COLO829 (cell line): ENCODE measurements at regions not wholly inside any gene's neighbourhood (a gene's known extent, or its start where the extent isn't known, plus 50 kb on each side); places are given as distances from the start of the nearest gene placed in this dataset.
"Not testable (repeated sequence)": the region's sequence is repeated elsewhere in the genome, so short reads cannot be mapped to it uniquely, and the experiment has no call there.

Source experiments
- DNase-seq: peaks from one replicate; pipeline ENCODE4 v3.0.0; 2012; ENCODE audit warnings: low spot score

DNA sequence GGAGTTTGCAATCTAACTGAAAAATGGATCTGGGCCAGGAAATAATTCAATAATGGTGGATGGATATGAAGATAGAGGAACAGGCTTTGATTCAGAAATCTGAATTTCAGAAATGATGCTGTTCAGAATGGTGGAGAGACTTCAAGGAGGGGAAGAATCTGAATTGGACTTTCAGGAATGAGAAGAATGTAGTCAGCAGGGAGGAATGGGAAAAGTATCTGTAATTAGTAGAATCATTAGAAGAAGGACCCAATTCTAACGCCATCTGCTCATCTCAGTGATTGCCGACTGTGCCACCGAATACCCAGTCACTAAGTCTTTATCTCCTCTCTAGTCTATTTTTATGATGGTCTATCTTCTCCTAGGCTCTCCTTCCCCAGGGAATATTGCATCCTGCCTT, 363.2 kb downstream of the GALC start:
- no peak for DNase-seq

DNA sequence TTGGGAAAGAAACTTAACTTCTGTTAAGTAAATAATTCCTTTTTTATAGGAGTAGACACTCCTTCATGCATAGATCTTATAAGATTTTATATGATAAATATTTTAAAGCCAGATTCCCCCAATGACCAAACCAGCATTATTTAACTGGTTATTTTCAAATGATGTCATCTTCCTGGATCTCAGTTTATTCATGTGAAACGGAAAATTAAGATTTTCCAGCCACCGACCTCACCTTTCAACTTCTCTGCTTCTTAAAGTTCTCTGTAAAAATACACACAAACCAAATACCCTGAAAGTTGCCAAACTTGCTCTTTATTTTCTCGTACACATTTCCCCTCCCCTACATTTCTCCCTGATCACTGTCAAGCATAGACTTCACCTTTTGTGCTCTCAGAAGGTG, 364.2 kb downstream of the GALC start:
- no peak for DNase-seq

DNA sequence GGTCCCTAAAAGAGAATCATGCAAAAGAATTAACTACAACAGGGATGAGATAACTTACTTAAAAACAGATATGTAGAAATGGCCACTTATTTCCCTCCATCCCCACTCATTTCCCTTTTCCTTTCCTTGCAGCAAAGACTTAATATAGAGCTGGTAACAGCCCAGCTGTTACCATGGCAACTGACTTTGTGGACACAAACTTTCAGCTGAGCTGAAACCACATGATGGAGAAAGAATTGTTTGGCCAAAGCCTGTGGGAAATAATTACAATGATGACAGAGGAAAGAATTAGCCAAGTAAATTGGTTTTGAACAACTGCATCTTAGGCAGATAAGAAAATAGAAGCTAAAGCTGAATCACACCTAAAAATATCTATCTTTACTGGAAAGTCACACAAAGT, 364.9 kb downstream of the GALC start:
- peak; percentile 26 for DNase-seq

DNA sequence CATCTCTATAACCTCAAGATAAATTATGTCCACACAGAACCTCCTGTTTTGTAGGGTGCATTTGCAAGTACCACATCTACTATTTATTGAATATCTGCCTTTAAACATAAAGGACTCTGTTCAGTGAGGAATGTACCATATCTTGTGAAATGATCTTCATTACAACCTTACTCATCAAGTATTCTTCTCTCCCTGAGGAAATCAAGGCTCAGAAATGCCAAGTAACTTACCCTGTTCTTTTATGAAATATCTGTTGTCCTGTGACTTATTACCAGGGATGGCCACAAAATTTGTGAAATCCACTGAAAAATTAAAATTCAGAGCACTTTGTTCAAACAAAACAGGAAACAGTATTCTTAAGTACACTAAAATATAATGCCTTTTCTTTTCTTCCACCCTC, 366.7 kb downstream of the GALC start:
- DNase-seq, result no peak

DNA sequence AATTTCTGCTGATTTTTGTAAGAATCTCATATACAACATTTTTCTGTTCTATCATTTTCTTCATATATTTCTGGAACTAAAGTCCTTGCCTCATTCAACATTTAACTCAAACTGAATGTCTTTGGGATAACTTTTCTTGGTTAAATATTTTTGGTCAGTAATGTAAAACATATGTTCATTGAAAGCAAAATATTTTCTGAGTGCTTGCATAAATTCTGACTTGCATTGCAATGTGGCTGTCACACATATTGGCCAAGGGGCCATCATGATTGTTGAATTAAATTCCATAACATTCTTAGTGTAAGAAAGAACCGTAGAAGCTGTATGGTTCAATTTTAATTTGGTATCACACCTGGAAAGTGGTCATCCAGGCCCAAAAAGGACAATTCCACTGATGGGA, 369.4 kb downstream of the GALC start:
- no peak for DNase-seq

DNA sequence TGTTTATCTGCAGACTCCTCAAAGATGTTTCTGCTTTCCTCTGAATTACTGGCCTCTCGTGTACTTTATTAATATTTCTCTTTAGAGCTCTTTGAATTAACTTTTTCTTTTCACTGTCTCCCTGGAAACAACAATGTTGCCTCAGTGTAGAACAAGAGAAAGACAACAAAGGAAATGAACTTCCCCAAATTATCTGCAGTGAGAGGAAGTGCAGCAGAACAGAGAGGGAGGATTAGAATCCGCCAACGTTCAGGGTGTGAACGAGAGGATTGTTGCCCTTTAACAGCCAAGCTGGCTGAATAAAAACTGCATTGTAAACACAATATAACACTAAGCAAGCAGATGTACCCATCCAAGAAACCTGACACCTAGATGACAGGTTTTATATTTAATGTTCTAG, 375.9 kb downstream of the GALC start:
- no peak for DNase-seq

DNA sequence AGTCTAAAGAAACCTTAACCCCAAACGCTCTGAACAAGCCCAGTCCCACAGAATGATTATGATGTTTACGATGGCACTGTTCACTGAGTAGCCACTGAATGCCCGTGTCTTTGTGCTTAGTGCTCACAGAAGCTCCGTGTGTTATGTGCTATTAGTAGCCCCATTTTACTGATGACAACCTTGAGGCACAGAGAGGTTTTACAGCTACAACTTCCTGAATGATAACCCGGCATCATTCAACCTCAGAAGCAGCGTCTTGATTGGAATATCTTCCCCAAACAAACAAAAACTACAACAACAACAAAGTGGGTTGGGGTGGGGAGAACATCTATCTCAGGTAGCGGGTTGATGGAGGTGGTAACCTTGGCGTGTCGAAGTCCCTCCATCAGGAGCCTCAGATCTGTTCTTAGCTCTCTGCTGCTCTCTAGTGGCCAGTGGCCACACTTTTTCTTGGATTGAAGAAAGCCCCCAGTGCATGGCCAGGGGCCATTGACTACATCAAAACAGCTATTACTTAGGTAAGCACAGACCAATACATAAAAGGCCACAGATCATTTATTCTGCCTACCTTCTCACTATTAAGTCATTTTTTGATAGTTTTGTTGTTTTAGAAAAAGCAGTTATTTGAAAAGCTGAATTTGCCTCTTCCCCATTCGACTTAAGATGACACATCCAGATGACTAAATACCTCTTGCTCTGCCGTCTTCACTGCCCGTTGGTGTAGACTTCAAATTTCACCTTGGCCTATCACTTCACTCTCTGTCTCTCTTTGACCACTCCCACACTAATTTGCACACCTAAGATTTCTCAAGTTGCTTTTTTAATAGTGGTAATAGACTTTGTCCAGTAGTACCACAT, 376.9 kb downstream of the GALC start:
- peak; percentile 61 for DNase-seq

DNA sequence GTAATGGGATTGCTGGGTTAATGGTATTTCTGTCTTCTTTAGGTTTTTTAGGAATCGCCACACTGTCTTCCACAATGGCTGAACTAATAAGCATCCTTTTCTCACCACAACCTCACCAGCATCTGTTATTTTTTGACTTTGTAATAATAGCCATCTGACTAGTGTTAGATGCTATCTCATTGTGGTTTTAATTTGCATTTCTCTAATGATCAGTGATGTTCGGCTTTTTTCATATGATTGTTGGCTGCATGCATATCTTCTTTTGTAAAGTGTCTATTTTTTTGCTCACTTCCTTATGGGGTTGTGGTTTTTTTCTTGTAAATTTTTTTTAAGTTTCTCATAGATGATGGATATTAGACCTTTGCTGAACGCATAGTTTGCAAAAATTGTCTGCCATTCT, 377.9 kb downstream of the GALC start:
- no peak for DNase-seq

DNA sequence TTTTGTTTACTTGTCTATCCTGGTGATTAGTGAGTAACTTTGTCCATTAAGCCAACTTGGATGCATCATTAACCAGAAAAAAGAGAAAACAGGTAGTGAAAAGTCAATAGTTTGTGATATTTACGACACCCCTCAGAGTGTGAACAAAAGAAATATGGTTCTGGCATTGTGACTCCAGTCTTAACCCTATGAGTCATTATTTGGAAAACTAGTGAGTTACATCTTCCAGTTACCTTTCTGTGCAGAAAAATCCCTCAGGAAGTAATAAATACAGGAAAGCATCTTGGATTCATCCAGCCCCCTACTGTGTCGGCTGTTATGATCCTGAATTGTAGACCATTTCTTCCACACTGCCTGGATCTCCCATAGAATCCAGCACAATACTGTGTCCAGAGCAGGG, 379.1 kb downstream of the GALC start:
- no peak for DNase-seq

DNA sequence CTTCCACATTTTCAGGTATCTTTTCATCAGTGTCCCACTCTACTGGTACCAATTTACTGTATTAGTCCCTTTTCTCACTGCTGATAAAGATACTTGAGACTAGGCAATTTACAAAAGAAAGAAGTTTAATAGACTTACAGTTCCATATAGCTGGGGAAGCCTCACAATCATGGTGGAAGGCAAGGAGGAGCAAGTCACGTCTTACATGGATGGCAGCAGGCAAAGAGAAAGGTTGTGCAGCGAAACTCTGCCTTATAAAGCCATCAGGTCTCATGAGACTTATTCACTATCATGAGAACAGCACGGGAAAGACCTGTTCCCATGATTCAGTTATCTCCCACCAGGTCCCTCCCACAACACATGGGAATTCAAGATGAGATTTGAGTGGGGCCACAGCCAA, 385.9 kb downstream of the GALC start:
- DNase-seq, result not testable (repeated sequence)

DNA sequence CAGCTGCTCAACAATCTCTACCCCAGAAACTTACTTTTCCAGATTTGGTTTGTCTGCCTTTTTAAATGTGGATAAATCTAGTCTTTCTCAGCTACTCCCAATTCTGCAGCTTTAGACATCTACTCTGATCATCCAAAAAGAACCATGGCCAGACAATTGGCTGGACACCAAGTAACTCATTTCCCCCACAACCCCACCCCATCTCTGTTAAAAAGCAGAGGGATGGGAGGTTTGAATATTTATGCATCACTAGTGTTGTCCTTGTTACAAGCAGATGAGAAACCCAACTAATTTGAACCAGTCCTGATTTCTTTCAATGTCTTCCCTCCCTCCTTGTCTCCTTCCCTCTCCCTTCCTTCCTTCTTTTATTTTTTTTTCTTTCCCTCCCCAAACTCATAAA, 391.9 kb downstream of the GALC start:
- no peak for DNase-seq

DNA sequence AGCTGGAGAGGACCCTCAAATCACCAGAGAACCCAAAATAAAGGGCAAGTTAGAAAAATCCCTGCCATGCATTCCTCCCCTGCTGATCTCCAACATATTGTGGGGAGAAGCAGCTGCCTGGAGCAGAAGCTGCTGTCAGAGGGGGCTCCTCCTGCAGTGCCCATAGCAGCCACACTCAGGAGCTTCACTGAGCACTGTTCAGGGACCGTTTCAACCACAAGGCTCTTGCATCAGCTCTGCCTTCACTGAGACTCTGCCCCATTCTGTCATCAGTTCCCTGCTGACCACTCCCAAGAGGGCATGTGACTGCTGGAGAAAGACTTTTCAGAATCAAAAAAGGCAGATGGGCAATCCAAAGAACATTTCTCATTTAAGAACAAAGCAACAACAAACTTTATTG, 392.7 kb downstream of the GALC start:
- DNase-seq, result no peak

DNA sequence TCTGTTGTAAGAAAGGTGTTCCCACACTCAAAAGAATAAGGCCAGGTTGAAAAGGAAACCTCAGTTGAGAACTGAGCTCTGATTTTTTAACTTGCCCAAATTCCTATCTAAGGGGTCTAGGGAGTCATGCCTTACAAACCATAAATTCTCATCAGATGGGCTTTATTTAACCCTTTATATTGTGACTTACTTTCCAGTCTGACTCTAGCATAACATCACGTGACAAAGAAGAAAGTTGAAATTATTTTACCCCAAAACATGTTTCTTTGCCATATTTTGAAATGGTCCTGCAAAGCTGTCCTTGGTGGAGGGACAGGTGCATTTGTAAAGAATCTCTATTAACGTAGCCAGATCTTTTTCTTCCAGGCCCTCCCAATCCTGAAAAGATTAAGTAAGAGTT, 411.7 kb downstream of the GALC start:
- no peak for DNase-seq

DNA sequence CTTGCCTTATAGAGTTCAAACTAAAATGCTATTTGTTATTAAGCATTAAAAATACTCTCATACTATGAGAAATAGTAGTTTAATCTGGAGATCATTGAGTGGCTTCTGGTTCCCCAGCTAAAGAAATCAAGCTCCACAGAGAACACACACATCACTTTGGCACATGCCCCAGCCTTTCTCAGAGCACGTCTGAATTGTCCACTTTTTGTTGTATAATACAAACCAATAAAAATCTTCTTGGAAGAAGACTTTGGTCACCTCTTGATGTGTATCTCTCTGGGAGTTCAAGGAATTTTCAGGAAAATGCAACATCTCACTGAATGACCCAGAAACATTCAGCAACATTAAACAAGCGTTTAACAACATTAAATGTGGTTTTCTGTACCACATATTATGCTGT, 413.9 kb downstream of the GALC start:
- no peak for DNase-seq

DNA sequence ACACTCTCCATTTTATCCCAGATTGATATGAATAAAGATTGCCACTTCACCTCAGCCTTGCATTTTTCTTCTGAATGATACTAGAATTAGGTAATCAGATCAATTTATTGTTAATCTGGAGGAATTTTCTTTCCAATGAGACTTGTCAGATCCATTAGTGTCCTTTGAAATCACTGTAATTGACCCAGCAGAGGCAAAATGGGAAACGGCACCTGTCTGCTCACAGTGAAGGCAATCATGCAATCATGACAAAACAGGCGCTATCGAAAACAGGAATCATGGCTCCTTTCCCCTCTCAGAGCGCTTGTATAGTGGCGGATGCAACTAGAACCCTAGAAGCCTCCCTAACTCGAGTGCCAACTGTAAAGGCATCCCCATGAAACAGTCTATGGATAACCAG, 417.6 kb downstream of the GALC start:
- no peak for DNase-seq

DNA sequence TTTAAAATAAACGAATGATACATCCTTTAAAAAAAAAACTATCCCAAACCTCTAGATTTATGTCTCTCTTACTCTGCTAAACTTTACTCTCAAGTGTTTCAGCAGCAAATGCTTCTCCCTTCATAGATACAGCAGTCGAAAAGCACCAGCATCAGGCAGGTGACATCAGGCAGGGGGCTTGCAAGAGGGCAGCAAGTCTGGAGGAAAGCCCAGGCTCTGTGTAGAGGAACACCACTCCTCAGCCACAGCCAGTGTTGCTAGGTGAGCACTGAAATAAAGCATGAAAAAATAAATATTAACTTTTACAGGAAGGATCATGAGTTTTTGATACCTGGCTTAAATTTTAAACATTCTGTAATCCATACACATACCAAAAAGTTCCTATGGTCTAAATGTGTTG, 419.4 kb downstream of the GALC start:
- no peak for DNase-seq

DNA sequence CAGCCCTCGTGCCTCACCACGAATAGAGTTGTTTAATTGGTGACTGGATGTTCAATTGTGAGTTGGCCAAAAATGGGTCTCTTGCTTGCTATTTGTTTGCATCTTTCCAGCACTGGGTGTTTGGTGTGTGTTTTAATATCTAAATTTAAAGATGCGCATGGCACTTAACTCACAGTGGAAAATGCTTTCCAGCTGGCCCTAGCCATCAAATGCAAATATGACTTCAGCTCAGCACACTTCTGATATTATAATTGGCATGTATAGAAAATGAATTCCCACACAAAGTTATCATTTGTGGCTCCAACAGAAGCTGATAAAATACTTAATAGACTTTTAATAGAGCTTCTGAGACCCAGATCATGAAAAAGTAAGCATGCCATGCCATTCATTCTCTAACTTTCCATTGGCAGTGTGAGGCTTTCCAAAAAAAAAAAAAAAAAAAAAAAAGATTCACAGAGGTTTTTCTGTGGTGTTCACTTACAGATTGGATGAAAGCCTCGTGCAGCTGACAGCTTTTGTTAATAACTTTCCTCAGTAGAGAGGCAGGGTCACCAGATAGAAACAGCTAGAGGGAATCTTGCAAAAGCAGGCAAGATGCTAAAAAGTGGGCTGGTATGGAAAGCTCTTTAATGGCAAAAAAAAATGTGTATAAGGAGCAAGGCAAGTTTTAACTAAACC, 425.2 kb downstream of the GALC start:
- no peak for DNase-seq

DNA sequence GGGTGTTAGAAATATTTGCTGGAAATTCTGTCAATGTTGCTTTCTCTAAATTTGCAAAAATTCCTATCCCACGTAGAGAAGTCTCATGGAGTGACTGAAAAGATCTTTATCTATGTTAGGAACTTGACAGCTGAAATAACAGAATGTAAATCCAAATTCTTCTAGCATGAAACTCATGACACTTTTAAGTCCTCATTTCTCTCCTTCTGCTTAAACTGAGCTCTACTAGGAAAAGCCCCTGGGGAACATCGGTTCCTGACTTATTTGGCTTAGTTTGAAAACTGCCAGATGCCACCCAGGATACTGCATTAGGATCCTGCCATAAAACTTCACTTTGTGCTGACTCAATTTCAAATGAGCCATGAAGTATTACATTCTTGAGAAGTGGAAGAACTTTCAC, 426.0 kb downstream of the GALC start:
- peak; percentile 22 for DNase-seq

DNA sequence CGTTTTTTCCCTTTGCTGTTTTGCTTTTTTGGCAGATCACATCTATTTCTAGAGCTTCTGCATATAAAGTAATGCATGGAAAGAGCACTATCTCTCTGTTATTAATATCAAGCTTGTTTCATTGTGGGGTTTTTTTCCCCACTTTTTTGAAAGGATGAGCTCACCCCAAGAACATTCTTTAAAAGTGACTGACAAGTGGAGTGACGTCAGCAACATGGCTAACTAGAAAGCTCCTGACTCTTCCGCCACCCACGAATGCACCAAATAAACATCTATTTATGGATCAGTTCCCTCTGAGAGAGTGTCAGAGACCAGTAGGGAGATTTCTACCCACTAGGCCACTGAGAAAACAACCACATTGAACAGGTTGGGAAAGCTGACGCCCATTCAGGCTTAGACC, 445.4 kb downstream of the GALC start:
- no peak for DNase-seq

DNA sequence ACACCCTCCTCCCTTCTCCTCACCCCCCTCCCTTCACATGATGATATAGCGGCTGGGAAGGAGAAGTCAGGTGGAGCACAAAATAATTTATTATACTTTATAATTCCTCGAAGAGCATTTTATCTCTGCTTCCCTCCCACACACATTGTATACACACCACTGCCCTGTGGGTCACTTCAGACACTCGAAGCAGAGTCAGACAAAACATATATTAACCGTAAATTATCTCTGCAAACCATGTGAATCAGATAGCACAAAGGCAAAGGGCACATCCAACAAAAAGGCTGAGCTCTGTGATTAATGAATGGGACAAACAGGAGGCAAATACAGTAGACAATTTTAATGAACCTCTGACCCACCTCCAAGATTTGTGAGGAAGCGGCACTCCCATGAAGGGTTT, 450.7 kb downstream of the GALC start:
- DNase-seq, result no peak

DNA sequence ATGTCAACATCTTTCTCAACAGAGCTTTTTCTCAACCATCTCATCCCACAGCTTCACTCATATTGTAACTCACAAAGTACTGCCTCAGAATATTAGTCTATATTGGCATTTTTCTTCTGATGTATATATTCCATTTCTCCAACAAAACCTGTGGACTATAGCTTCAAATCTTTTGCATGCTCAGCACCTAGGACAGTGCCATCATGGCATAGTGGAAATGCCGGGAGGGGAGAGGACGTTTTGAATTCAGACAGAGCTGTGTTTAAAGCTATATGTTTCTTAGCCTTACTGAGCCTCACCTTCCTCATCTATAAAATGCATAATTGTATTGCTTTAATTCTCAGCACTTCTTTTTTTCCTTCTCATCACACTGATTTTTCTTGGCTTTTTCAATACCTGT, 452.6 kb downstream of the GALC start:
- DNase-seq, result no peak

DNA sequence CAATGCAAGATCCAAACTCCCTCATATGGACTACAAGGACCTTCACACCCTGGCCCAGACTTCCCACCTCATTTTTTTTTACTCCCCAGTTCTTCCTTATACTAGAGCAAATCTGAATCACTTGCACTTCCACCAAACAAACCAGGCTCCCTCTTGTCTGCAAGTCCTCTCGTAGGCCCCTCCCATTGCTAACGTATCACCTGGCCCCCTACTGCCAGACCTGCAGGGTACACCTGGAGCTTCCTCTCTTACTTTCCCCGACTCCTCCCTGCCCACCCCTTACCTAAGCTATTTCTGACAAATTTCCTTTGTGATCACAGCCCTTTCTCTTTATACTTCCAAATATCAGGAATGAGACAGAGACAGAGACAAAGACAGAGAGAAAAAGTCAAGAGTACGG, 463.9 kb downstream of the GALC start:
- no peak for DNase-seq

DNA sequence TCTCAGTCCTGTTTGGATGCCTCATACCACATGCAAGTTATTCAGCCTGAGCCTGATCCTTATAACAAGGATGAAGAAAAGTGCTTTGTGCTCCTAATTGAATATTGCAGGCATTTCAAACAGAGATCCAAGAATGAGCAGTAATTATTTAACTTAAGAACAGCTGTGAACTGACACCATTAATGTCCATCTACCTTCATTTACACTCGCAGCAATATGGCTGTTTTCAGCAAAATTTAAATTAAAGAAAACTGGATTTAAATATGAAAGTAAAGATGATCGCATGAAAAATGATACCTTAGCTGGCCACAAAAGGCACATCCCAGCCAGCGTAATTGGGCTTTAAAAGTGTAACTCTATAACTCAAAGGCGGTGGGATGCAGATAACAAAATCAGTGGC, 466.3 kb downstream of the GALC start:
- DNase-seq, result no peak

DNA sequence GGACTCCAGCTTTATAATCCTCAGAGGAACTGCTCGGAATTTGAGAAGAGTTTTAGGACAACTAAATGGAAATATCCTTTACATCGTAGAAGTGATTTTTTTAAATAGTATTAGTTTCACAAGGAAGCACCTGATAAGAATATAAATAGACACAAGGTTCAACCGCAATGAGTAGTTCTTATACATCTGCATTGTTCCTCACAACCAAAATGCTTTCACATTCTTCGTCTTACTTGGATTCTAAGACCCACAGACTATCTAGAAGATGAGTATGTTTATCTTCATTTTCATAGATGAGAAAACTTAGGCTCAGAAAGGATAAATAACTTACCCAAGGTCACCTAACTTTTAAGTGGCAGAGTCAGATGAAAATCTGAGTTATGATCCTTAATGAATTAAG, 469.0 kb downstream of the GALC start:
- DNase-seq, result no peak
